GM19372 (cell line): ENCODE measurements at regions not wholly inside any gene's neighbourhood (a gene's known extent, or its start where the extent isn't known, plus 50 kb on each side); places are given as distances from the start of the nearest gene placed in this dataset.

Experiments used
- ATAC-seq: cut with Tn5 transposase; IDR thresholded peaks from one replicate; pipeline ENCODE4 v1.9.1; 2021; ENCODE audit warnings: mild to moderate bottlenecking, low read depth, moderate library complexity; ENCODE audit not compliant: unreplicated experiment

DNA sequence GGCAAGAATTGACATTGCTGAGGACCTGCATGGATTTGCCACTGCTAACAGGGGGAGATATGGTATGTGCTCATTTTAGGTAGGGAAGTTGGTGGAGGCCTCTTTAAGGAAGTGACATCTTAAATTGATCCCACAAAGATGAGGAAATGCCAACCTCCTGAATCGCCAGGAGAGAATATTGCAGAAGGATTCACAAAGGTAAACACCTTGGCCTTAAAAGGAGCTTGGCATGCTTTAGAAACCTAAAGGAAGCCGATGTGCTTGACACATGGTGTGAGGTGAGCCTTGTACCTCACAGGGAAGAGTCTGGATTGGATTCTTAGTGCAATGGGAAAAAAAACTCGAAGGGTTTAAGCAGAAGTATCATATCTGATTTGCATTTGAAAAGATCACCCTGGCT is 470.5 kb upstream of the DAB1 start:
- no peak for ATAC-seq

DNA sequence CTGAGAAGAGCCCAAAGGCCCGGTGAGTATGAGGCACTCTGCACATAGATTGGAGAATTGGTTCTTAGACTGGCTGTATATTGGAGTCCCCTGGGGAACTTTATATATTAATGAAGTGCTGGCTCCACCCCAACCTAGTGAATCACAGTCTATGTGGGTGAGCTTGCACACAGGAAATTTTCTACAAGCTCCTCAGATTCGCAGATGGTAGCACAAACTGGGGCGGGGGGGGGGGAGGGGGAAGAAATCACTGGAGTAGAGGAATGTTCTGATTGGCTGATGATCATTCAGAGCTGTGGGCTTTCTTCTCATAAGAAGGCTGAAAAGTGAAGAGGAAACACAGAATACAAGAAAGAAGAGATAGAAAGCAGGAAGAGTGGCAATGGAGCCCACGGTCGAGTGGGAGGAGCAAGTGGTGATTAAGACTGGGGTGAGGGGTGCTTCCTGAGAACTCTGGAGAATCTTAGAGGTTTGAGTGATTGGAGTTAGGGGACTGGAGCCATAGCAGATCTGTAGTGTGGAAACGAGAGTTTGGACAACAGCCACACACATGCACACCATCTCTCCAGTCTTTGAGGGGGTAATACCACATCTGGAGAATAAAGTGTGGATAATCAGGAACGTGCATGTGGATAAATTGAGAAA is 465.9 kb upstream of the DAB1 start:
- ATAC-seq: no peak

DNA sequence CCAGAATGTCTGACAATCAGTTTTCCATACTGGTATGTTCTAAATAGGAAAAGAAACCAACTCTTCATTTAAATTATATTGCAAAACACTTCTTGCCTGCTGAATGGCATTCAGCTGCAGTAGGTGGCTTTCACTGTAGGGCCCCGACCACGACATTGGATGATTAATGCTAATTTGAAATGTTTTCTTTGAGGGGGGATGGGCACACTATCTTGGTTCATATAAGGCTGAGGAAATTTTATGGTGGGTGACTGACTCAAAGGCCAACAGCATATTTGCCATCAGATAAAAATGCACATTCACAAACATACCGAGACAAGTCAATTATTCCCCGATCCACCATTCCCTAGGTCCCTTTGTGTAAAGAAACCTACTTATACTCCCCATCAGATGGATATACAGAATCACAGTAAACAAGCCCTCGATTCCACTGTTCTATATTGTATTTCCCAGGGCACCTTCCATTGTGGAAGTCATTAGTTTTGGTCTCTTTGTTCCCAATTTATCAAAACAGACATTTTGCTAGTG is 464.2 kb upstream of the DAB1 start:
- no peak for ATAC-seq

- no peak for ATAC-seq
Observed at GRCh38 chr1:57886376-57886775, 462.5 kb upstream of the DAB1 start.

- ATAC-seq: no peak
Observed at GRCh38 chr1:57883642-57883995, 459.8 kb upstream of the DAB1 start.

GRCh38 chr1:57882934-57883641 is 459.2 kb upstream of the DAB1 start:
- no peak for ATAC-seq

GRCh38 chr1:57882072-57882471 is 458.2 kb upstream of the DAB1 start:
- no peak for ATAC-seq

GRCh38 chr1:57881639-57882038 is 457.8 kb upstream of the DAB1 start:
- ATAC-seq: no peak

GRCh38 chr1:57879700-57880099 is 455.8 kb upstream of the DAB1 start:
- no peak for ATAC-seq

GRCh38 chr1:57874418-57874877 is 450.6 kb upstream of the DAB1 start:
- no peak for ATAC-seq

- no peak for ATAC-seq
Observed at GRCh38 chr1:57872913-57873312, 449.1 kb upstream of the DAB1 start.

DNA sequence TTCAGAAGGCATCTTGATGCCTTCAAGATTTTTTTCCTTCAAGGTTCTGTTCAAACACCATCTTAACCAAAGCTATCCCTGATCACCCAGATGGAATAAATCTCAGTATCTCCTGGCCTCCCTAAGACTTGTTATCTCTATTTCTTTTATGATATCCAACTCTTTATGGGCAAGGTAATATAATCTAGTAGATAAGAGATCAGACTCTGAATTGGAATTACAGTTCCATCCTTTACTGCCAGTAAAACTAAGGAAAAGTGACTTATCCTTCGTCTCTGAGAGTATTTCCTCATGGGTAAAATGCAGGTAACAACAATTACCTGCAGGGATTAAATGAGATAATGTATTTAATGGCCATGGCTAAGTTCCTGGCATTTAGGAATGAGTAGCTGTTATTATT is 445.0 kb upstream of the DAB1 start:
- no peak for ATAC-seq

GRCh38 chr1:57868239-57868638 is 444.4 kb upstream of the DAB1 start:
- no peak for ATAC-seq

GRCh38 chr1:57866998-57867397 is 443.1 kb upstream of the DAB1 start:
- ATAC-seq: no peak

GRCh38 chr1:57860931-57861565 is 437.2 kb upstream of the DAB1 start:
- ATAC-seq: no peak

GRCh38 chr1:57860325-57860724 is 436.5 kb upstream of the DAB1 start:
- ATAC-seq: no peak

DNA sequence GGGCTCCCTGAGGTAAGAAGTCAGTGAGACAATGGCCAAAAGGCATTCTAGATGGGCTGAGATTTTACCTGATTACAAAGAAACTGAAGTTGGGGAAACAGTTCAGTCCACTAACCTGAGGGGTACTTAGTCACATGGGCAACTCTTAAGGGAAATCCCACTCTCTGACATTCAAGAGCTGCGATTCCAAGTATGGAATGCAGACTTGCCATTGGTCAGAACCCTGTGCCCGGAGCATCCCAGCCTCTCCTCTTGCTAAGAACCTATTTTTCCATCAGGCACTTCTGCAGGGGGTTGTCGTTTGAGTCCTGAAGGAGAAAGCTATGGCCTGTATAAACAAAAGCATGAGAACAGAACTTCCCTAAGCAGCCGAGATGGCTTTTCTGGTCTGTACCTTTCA is 434.9 kb upstream of the DAB1 start:
- ATAC-seq: no peak

GRCh38 chr1:57857809-57858208 is 433.9 kb upstream of the DAB1 start:
- no peak for ATAC-seq

GRCh38 chr1:57854436-57854835 is 430.6 kb upstream of the DAB1 start:
- ATAC-seq: no peak

DNA sequence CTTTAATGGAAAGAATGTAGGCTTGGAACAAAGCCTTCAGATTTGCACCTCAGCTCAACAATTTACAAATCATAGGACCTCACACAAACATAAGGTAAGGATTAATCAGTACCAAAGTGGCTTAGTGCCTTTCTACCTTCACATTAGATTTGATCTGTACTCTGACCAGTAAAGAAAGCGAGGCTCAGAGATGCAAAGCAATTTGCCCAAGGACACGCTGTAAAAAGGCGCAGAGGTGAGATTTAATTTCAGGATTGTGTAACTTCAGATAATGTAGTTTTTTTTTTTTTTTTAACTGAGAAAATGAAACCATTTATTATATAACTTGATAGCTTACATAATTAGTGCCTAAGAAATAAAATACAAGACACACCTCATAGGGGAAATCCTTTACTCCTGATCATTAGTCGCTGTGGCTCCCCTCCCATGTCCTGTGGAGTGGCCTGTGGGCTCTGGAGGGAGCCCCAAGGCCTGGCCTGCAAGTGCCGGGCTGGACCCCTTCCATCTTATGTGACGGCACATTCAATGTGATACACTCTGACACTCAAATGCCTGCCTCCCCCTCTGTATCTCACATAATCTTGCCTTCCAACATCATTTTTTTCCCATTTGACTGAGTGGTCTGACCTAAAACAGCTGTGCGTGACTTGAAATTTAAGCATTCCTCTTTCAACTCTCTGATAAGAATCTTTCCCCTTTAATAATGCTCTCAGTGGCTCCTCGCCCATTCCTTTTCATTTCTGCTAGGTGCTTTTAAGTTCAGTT is 426.5 kb upstream of the DAB1 start:
- no peak for ATAC-seq

DNA sequence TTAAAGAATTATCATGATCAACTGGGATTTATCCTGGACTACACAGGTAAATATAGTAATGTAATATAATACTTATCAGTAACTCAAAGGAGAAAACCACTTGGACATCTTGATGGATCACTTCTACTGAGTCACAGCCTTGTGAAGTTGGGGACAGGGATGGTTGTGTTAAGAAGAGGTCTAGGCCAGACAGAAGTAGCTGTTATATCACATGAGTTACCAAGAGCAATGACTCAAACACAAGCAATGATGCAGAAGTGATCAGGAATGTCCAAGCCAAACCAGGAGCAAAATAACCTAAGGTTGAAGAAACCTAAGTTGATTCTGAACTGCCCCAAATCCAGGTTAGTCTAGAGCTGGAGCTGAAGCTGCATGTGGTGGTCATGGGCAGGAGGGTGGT is 424.5 kb upstream of the DAB1 start:
- ATAC-seq: no peak
